Muscle layer of colon (tissue), 2 donors: ENCODE measurements at regions not wholly inside any gene's neighbourhood (a gene's known extent, or its start where the extent isn't known, plus 50 kb on each side); places are given as distances from the start of the nearest gene placed in this dataset.

Experiments used
- H3K27ac ChIP-seq: one replicate; pipeline ENCODE4 v1.7.0; 2013; ENCODE audit warnings: low read depth, mild to moderate bottlenecking, low read length, moderate library complexity
- H3K27me3 ChIP-seq, 2 donors: one replicate each; pipeline ENCODE4 v1.7.0; 2013; ENCODE audit warnings: low read length in 2 of 2, mild to moderate bottlenecking in 2 of 2; ENCODE audit not compliant: insufficient read depth in 2 of 2, control insufficient read depth in 1 of 2
- H3K36me3 ChIP-seq: one replicate; pipeline ENCODE4 v1.7.0; 2013; ENCODE audit warnings: mild to moderate bottlenecking, low read length; ENCODE audit not compliant: insufficient read depth
- H3K4me1 ChIP-seq: one replicate; pipeline ENCODE4 v1.7.0; 2013; ENCODE audit warnings: mild to moderate bottlenecking, low read length; ENCODE audit not compliant: insufficient read depth
- H3K4me3 ChIP-seq, 2 donors: one replicate each; pipeline ENCODE4 v1.7.0; 2013; ENCODE audit warnings: low read length in 2 of 2, low read depth in 1 of 2, mild to moderate bottlenecking in 1 of 2, moderate library complexity in 1 of 2
- H3K9ac ChIP-seq: one replicate; pipeline ENCODE4 v1.7.0; 2013; ENCODE audit warnings: low read length
- H3K9me3 ChIP-seq: one replicate; pipeline ENCODE4 v1.7.0; 2013; ENCODE audit warnings: mild to moderate bottlenecking, low read length
- donor health status: abdominal sarcoma.
- donor health status: Adenocarcinoma of cecum.

GRCh38 chr2:15880226-15881119 is 59.9 kb upstream of the MYCN start:
- Histone ChIP-seq H3K4me3 (no peak overlapping the region), H3K4me1 (no peaks in the 10 kb centered on the region), H3K27ac (no peak overlapping the region)

GRCh38 chr2:15881120-15881433 is 59.3 kb upstream of the MYCN start:
- no peaks in the 10 kb centered on the region for H3K27me3 ChIP-seq
- no peak overlapping the region for H3K27ac ChIP-seq
- no peaks in the 10 kb centered on the region for H3K9me3 ChIP-seq
- H3K4me1 ChIP-seq, result no peaks in the 10 kb centered on the region
- H3K9ac ChIP-seq, result no peak overlapping the region
- H3K4me3 ChIP-seq, result no peak overlapping the region
- no peaks in the 10 kb centered on the region for H3K36me3 ChIP-seq

More at GRCh38 chr2:15880226-15881119, 59.9 kb upstream of the MYCN start:
- no peaks in the 10 kb centered on the region for H3K9me3 ChIP-seq
- H3K27me3 ChIP-seq, result no peaks in the 10 kb centered on the region
- no peak overlapping the region for H3K9ac ChIP-seq
- no peaks in the 10 kb centered on the region for H3K36me3 ChIP-seq

- Histone ChIP-seq H3K27ac (no peak overlapping the region), H3K27me3 (no peaks in the 10 kb centered on the region), H3K9me3 (no peaks in the 10 kb centered on the region), H3K4me1 (no peaks in the 10 kb centered on the region), H3K9ac (no peak overlapping the region), H3K4me3 (no peak overlapping the region), H3K36me3 (no peaks in the 10 kb centered on the region)
These were observed 58.7 kb upstream of the MYCN start for GRCh38 chr2:15881676-15882075.

- Histone ChIP-seq H3K36me3 (no peaks in the 10 kb centered on the region), H3K9me3 (no peaks in the 10 kb centered on the region), H3K4me1 (no peaks in the 10 kb centered on the region), H3K9ac (no peak overlapping the region), H3K27ac (no peak overlapping the region), H3K4me3 (no peak overlapping the region), H3K27me3 (no peaks in the 10 kb centered on the region)
These were observed 57.4 kb upstream of the MYCN start for GRCh38 chr2:15882761-15883497.

GRCh38 chr2:15883684-15884083 is 56.7 kb upstream of the MYCN start:
- Histone ChIP-seq H3K36me3 (no peaks in the 10 kb centered on the region), H3K9ac (no peak overlapping the region), H3K4me3 (no peak overlapping the region), H3K27ac (no peak overlapping the region), H3K9me3 (no peaks in the 10 kb centered on the region), H3K27me3 (no peaks in the 10 kb centered on the region), H3K4me1 (no peaks in the 10 kb centered on the region)

GRCh38 chr2:15884790-15885189 is 55.6 kb upstream of the MYCN start:
- no peaks in the 10 kb centered on the region for H3K9me3 ChIP-seq
- no peaks in the 10 kb centered on the region for H3K36me3 ChIP-seq
- no peak overlapping the region for H3K27ac ChIP-seq
- no peaks in the 10 kb centered on the region for H3K4me1 ChIP-seq
- no peak overlapping the region for H3K4me3 ChIP-seq
- no peaks in the 10 kb centered on the region for H3K27me3 ChIP-seq
- no peak overlapping the region for H3K9ac ChIP-seq

GRCh38 chr2:15886231-15886630 is 54.1 kb upstream of the MYCN start:
- H3K9ac ChIP-seq, result no peak overlapping the region
- no peak overlapping the region for H3K4me3 ChIP-seq
- H3K27ac ChIP-seq, result no peak overlapping the region
- H3K4me1 ChIP-seq, result no peaks in the 10 kb centered on the region
- H3K36me3 ChIP-seq, result no peaks in the 10 kb centered on the region
- H3K9me3 ChIP-seq, result no peaks in the 10 kb centered on the region
- H3K27me3 ChIP-seq, result no peaks in the 10 kb centered on the region

- no peaks in the 10 kb centered on the region for H3K36me3 ChIP-seq
- peaks cover 9% of the 10 kb centered on the region for H3K4me1 ChIP-seq
- no peak overlapping the region for H3K9ac ChIP-seq
- no peaks in the 10 kb centered on the region for H3K27me3 ChIP-seq
- H3K4me3 ChIP-seq, result no peak overlapping the region
- no peak overlapping the region for H3K27ac ChIP-seq
- H3K9me3 ChIP-seq, result no peaks in the 10 kb centered on the region
These were observed 50.8 kb upstream of the MYCN start for GRCh38 chr2:15889442-15890123.

GRCh38 chr2:15890124-15890754 is 50.1 kb upstream of the MYCN start:
- peaks cover 9% of the 10 kb centered on the region for H3K4me1 ChIP-seq
- H3K9ac ChIP-seq, result no peak overlapping the region
- no peak overlapping the region for H3K27ac ChIP-seq
- H3K9me3 ChIP-seq, result no peaks in the 10 kb centered on the region
- no peaks in the 10 kb centered on the region for H3K36me3 ChIP-seq
- H3K27me3 ChIP-seq, result no peaks in the 10 kb centered on the region
- no peak overlapping the region for H3K4me3 ChIP-seq
